NCI-H128 (cell line): ENCODE measurements at regions not wholly inside any gene's neighbourhood (a gene's known extent, or its start where the extent isn't known, plus 50 kb on each side); places are given as distances from the start of the nearest gene placed in this dataset.
A peak's percentile ranks its signal among the peaks of the same experiment; 100 is the strongest.
"Not testable (repeated sequence)": the region's sequence is repeated elsewhere in the genome, so short reads cannot be mapped to it uniquely, and the experiment has no call there.

Experiments used
- DNase-seq: peaks from one replicate; lab custom pipeline; 2025; ENCODE audit not compliant: unreplicated experiment; lab: John Stamatoyannopoulos, UW

DNA sequence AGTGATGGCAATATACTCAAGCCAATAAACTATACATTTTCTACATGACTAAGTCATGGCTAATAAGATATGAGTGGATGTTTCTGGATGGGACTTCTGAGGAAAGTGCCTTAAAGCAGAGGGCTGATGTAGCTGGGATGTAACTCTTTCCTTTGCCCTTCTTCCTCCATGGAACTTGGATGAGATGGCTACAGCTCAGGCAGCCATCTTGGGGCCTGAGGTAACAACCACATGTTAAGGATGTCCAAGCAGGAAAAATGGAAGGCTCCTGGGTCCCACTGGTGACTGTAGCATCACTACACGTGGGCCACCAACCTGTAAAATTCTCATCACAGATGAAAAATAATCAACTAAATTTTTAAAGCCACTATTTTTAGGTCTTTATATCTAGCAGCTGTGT lies 54.4 kb upstream of the GRIP1 start:
- no peak for DNase-seq

DNA sequence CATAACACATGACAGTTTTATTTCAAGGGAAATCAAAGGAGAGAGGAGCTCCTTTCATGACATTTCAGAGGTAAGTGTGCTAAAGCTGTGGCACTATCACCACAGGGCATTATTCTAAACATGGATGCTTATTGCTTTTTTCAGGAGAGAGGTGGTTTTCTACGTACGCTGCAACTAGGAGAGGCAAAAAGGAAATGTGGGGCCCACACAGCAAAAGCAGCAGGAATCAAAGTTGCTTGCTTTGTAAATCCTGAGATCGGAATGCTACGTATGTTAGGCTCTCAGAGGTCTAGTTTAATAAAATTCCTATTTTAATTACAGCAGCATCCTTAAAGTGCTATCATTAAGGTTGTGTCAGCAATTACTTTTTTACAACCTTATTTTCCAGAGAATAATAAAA lies 55.0 kb upstream of the GRIP1 start:
- DNase-seq, result no peak

DNA sequence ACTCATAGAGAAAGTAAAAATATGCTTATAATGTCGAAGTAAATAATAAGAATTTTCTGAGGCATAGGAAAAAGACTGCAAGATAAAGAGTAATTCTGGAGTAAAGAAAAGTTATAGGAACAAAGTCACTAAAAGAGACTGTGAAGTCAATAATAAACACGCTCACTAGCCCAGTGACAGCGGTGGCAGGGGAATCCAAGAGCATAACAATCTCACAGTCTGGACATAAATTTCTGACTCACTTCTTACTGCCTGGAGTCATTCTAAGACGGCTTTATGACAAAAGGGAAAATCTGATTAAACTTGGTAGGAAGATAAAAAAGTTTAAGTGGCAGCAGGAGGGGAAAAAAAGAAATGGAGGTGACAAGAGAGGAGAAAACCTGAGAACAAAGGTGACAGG lies 56.4 kb upstream of the GRIP1 start:
- DNase-seq, result no peak

DNA sequence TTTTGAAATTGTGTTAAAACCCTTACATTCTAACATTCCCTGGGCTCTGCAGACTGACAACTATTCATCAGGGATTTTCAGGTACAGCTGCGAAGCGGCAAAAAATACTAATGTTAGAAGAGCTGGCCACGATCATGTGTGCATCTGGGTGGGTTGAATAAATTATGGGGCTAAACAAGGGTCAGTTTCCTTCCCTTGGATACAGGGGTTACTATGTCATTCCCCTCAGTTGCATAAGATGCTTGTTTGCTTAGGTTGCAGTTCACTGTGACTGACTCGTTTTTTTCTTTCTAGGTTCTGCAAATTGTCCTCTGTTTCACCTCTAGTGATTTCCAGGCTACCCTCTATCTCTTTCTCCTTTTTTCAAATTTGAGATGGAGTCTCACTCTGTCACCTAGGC lies 58.1 kb upstream of the GRIP1 start:
- no peak for DNase-seq

DNA sequence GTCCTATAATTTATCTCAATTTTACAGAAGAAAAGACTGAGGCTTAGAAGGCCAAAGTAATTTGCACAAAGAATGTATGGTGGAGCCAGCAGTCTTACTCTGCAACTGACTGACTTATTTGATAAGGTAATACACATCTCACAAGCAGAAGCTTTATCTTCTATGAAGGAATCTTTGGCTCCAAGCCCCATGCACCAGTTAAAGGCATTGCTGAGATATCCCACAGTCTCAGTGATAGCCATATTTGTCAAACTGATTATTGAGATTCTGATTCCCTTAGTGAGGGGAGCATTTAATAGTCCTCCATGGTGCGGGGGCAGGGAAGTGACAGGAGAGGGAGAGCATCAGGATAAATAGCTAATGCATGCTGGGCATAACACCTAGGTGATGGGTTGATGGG lies 60.4 kb upstream of the GRIP1 start:
- no peak for DNase-seq

DNA sequence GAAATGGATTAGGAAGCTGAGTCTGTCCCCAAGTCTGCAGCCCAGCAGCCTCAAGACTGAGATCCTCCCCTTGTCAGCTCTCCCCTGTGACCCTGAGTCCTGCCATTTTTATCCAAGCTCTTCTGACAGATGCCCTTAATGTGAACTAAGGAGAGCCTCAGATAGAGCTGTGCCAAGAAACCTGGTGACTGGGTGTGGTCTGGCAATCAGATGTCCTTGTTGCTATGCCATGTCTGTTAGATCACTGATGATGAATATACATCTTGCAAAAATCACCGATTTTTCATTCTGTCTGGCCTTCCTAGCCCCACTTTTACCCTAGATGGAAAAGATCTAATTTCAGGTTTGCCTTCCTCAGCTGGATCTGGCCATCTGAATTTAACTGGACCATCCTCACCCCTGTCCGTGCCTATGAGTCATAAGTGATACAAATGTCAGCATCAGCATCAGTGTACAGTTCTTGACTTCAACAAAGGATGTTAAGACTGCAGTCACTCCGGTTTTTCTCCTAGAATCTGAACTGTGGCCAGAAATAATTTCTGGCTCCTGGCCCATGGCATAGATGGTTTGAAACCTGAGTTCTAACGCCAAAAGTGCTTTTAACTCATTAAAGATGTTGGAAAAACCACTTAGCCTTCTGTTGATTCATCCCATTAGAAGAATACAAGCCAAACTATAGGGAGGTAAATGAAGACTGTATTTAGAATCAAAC lies 61.2 kb upstream of the GRIP1 start:
- DNase-seq, result peak; percentile 88

DNA sequence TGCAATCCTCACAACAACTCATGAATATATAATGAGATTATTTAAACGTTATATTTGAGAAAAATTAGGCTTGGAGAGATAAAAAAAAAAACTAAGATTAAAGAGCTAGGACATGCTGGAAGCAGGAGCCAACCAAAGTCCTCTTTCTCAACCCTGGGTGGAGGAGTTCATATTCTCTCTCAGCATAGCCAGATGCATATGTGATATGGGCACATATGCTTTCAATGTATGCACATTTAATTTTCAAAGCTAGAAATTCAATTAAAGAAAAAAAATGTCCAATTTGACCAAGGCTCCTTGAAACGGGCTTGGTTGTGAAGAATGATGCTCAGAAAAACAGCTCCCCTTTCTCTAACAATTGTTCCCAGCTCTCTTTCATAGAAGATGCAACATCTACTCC lies 61.9 kb upstream of the GRIP1 start:
- no peak for DNase-seq

DNA sequence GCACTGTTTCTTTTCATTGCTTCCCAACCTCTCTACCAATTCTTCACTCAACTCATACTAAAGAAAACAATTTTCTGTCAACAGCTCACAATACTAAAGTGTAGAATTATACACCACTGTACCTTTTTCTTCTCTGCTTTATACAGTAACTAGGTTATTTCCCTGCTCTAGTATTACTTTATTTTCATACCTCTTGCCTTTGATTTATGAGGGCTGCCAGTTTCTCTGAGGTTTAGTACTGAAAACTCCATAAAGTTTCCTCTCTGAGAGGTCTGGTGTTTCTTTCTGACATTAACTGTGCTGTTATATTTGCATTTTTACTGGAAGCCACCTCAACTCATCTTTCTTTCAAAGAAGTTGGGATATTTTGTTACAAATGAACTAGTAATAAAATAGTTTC lies 63.0 kb upstream of the GRIP1 start:
- no peak for DNase-seq

DNA sequence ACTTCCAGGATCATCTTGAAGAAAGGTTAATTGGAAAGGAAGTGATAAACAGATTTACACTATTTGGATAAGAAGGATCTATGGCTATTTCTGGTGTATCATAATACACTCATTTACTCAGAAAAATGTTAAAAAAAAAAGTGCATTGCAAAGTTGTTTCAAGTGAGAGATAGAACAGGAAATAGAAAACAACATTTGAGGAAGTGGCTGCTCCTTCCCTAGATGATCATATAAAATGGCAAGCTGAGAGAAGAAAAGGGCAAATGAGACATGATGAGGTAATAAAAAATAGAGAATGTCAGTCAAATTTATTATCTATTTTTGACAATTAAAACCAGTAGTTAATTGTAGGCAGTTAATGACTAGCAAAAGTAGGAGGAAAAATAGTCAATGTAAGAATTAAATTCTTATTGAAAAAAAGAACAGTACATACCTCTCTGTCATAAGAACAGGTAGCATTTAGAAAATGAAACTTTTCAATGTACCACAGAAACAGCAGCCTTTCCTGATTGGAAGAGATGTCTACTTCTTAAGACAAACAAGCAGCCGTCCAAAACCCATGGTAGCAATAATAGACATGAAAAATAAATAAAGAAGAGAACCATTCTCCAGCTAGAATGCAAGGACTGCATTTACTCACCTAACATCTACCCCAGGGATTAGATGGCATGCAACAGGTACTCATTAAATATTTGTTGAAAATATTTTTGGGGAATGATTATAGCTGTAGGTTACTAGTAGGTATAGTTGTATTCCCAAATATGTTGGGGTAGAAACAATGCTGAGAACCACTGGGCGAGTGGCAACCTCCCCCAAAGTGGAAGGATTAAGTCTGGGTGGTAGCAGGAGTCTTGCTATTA lies 63.9 kb upstream of the GRIP1 start:
- no peak for DNase-seq

DNA sequence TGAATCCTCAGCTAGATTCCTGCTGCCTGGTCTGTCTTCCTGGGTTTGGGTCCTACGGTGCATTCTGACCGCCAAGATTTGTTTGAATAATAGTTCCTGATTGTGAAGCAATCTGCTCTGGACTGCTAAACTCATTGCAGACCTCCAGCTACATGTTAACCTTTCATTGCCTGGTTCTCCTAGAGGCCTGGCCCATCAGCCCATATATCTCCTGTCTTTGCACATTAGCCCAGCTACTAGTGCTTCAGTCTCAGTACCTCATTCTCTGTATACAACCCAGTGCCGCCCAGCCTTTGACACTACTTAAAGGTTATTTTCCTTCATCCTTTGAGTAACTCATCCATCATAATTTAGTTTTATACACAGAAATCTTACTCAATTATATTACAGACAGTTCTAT lies 65.6 kb upstream of the GRIP1 start:
- no peak for DNase-seq

DNA sequence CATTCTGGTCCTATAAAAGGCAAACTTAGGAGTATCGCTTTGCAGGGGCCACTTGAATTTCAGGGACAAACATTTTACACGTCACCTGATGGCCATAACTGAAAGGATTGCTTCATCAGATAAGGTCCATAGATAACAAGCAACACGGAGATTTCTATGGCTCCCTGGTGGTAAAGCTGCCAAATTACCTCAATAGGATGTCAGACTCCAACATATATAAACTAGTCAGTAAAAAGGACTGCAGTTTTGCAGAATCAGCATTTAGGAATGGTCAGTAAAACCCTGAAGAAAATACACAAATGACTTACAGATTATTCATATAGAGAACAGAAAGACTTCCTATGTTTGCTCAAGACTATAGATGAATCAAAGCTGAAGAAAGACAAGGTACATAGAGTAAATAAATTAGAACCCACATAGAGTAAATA lies 66.1 kb upstream of the GRIP1 start:
- DNase-seq, result no peak

DNA sequence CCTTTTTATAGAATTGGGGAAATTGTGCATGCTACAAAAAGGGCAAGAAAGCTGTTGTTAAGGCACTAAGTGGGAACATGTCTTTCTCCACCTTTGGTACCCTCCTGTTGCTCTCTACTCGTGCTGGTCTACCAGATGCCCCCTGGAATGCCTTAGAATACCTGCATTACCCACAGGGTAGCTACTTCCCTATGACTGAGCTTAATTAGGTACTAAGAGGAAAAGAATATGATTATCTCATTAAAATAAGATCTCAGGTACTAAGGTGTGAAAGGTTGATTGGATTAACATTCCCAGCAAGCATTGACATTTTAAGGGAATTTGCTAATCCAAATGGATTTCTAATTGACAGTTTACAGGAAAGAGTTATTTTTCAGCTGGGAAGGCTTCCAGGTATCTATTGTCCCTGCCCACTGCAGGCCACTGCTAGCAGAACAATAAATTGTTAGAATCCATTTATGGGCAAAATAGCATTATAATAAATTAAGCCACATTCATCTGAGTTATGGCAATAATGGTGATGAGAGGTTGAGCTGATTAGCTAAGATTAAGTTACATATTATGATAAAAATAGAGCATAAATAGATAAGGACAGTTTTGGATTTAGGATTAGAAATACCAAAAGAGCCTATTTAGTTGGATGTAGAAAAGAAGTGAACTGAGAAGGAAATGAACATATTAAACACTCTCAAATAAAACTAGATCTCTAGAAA lies 67.8 kb upstream of the GRIP1 start:
- no peak for DNase-seq

DNA sequence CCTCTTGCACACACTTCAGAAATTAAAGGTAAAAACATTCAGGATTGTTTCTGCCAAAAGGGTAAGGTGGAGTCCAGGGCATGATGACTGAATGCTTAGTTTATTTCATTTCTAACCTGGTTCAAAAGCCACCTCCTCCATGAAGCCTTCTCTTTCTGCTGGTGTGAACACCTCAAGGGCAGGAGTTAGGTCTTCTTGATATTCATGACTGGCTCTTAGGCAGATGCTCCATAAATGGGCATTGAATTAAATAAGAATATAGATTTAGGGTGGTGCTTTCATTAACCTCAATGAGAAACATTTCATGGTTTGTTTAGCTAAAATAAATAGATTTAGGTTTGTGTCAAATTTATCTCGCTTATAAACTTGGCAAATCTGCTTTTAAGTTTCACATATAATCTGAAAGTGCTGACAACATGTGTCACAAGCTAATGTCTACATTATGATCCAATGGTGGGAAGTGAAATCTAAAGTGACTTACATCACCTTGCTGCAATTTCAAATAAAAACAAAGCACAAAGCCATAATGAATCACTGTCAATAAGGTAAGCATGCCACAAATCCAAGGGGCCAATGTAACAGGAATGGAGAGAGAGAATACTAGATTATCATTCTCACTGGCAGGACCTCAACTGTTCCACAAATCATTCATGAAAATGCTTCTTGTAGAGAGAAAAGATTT lies 72.7 kb upstream of the GRIP1 start:
- no peak for DNase-seq

DNA sequence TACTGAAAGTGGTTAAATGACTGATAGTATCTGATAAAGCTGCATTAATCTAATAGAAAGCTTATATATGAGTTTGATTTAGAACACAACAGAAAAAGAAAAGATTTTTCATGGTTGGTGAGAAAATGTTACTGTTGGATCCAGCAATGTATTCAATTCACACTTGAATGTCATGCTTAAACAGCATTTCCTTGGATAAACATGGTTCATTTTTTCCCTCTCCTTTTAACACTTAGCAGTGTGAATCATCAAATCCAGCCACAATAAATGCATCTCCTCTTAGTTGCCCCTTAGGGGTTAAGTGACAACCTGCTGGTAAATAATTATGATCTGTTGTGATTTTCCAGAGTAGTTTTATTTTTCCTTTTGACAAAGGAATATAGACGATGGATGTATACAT lies 74.9 kb upstream of the GRIP1 start:
- no peak for DNase-seq

DNA sequence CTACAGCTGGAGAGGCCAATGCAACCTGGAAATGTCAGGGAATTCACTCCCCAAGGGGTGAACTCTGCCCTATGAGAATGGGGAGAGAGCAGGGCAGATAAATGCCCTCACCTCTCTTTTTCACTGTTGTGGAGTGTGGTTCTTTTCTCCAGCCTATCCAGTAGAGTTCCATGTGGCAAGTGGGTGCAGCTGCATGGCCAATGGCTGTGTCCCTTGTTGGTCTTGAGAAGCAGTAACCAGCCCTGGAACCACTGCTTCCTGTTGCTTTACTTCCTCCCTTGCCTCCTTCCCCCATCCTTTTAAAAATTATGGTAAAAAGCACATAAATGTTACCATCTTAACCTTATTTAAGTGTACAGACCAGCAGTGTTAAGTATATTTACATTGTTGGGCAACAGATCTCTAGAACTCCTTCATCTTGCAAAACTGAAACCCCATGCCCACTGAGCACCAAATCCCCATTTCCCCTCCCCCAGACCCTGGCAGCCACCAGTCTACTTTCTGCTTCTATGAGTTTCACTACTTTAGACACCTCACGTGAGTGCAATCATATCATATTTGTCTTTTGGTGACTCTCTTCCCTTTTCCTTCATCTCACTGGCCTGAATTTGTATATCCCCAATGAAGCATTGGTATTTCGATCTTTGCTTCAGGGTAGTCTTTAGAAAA lies 77.0 kb upstream of the GRIP1 start:
- DNase-seq, result no peak

DNA sequence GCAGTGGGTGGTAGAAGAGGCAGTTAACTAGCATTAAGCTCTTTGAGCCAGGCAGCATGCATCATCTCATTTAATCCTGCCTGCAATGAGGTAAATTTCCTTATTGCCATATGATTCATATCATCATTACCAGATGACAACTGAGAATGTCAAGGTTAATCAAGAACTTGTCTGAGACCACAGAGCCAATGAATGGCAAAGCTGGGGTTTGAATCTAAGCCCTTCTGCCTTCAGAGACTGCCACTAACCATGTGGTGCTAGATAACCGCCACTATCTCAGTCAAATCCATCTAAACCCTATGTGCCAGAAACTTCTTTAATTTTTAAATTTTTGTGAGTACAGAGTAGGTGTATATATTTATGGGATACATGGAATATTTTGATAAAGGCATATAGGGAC lies 77.8 kb upstream of the GRIP1 start:
- no peak for DNase-seq

DNA sequence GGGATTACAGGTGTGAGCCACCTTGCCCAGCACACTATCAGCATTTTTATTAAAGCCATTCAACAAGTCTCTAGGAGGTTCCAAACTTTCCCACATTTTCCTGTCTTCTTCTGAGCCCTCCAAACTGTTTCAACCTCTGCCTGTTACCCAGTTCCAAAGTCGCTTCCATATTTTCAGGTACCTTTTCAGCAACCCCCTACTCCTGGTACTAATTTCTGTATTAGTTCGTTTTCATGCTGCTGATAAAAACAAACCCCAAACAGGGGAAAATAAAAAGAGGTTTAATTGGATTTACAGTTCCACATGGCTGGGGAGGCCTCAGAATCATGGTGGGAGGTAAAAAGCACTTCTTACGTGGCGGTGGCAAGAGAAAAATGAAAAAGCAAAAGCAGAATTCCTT lies 81.2 kb upstream of the GRIP1 start:
- DNase-seq, result not testable (repeated sequence)

DNA sequence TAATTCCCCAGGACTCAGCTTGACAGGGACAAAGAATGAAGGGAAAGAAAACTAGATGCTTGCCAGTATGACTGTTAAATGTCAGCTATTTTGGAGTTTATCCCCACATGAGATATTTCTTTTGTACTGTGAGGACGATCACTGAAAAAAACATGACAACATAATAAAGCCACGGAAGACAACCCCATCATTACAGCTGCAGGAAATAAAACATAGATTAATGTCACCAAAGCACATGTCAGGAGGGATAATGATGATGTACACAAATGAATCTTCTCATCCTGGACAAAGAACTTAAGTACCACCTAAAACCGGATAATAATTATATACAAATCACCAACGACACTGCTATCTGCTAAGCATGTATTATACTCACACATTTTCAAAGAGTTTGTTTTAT lies 84.6 kb upstream of the GRIP1 start:
- DNase-seq, result no peak

DNA sequence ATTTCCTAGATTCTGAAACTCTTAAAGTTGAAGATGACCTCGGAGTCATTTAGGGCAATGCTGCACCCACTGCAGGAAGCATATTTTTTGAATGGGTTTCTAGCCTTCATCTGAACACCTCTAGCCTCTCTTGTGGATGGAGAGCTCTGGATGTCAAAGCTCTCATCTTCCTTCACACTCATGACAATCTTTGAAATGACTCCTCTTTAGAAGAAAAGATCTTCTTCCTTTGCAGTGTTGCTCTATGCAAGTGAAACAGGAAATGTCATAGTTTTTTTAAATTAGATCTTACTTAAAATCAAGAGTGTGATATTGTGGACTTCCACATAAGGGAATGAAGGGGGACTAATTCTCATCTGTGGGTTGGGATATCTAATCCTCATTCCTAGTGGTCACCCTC lies 86.3 kb upstream of the GRIP1 start:
- no peak for DNase-seq

DNA sequence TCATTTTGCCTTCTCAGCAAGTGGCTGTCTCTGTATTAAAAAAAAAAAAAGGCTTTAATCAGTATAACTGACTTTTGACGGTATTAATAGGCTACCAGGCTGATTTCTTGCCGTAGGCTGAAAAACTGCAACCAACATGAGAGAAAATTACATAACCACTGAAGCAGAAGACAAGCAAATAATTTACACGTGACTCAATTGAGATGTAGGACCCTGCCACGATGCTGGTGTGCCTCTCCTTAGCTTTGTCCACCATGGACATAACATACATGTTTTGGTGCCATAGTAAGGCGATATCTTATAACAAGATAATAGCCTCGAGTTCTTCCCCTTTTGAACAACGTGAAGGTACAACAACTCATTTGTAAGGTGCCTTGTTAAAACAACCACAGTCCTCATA lies 88.7 kb upstream of the GRIP1 start:
- DNase-seq, result no peak

DNA sequence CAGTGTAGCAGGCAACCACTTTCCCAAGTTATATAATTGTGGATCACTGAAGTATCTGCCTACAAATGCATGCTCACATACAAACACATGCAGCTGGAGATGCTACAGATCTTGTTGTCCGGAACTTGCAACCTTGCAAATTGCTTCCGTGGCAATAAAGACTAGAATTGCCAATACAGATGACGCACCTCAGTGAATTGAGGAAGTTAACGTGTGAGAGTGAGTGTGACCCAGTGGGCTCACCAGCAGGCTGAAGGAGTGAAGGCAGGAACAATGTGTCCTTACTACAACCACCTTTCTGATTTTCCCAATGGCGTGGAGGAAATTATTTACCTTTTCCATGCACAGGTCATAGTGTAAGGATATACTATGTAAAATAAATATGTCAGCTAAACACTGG lies 89.4 kb upstream of the GRIP1 start:
- no peak for DNase-seq
